ENCODE measurements at regions not wholly inside any gene's neighbourhood (a gene's known extent, or its start where the extent isn't known, plus 50 kb on each side); places are given as distances from the start of the nearest gene placed in this dataset.

DNA sequence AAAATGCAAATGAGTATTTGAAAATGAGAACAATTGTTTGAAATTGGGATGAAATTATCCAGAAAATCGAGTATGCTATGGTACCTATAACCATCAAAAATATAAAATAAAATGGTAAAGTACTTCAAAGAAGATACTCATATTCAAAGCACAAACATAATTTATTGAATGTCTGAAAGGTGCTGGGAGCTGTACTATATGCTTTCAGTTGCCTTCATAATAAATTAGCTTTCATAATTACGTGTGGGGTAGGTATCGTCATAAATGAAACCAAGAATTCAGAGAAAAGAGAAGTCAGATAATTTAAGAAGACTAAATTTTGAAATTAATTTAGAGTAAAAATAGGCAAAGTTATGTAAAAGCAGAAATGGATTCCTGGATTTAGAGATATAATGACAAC, 721.9 kb upstream of the ACVR2A start:
- no peak overlapping the region for H2BK120ac ChIP-seq (ENCODE audit: low read depth, low read length, poor library complexity, severe bottlenecking)
- no peak overlapping the region for H4K8ac ChIP-seq (replicated peaks; ENCODE audit: insufficient read length, low read depth, low read length)
- no peaks in the 10 kb centered on the region for H3K23me2 ChIP-seq (ENCODE audit: insufficient read length, low read depth, low read length, poor library complexity, severe bottlenecking)
- H3K4ac ChIP-seq (ENCODE audit: low read depth, low read length) = no peak overlapping the region
- no CpG with 5 or more reads among the region's 3 CpGs for WGBS (ENCODE audit: extremely low coverage, insufficient read length, low lambda C conversion rate)
- H3K27ac ChIP-seq (ENCODE audit: insufficient read length, low read depth, low read length) = no peak overlapping the region
- H3K4me1 ChIP-seq (ENCODE audit: insufficient read depth, low read length) = no peaks in the 10 kb centered on the region; the same call in 1 of the 2 replicates
- H4K5ac ChIP-seq (ENCODE audit: insufficient read length, low read depth, low read length) = no peak overlapping the region
- H3K4me2 ChIP-seq (ENCODE audit: insufficient read depth, insufficient read length, low read length) = no peak overlapping the region
- no peak overlapping the region for H2BK5ac ChIP-seq (ENCODE audit: insufficient read length, low read length)
- no peaks in the 10 kb centered on the region for H3K79me2 ChIP-seq (ENCODE audit: insufficient read depth, low read length)
- no peak overlapping the region for H2BK15ac ChIP-seq (ENCODE audit: low read depth, low read length)
- peaks cover 16 to 35% (median 25%) of the 10 kb centered on the region in 3 experiments for H3K36me3 Mint-ChIP-seq (ENCODE audit: insufficient read depth in 1 of 3, low read depth in 3 of 3)
- no peak overlapping the region for H3K18ac ChIP-seq (ENCODE audit: insufficient read length, low read depth, low read length)
- H3K23ac ChIP-seq (ENCODE audit: insufficient read length, low read depth, low read length) = no peak overlapping the region
- H2AFZ ChIP-seq (ENCODE audit: low read length) = no peak overlapping the region
- H3K4me1 Mint-ChIP-seq = peaks cover 5 to 13% of the 10 kb centered on the region in 2 experiments
- H2AK5ac ChIP-seq (ENCODE audit: insufficient read length, low read length) = no peak overlapping the region
- TF ChIP-seq, protein P1, sequence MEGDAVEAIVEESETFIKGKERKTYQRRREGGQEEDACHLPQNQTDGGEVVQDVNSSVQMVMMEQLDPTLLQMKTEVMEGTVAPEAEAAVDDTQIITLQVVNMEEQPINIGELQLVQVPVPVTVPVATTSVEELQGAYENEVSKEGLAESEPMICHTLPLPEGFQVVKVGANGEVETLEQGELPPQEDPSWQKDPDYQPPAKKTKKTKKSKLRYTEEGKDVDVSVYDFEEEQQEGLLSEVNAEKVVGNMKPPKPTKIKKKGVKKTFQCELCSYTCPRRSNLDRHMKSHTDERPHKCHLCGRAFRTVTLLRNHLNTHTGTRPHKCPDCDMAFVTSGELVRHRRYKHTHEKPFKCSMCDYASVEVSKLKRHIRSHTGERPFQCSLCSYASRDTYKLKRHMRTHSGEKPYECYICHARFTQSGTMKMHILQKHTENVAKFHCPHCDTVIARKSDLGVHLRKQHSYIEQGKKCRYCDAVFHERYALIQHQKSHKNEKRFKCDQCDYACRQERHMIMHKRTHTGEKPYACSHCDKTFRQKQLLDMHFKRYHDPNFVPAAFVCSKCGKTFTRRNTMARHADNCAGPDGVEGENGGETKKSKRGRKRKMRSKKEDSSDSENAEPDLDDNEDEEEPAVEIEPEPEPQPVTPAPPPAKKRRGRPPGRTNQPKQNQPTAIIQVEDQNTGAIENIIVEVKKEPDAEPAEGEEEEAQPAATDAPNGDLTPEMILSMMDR (conservative IDR thresholded peaks at IDR 0.05) = no peak
- no peak overlapping the region for H3K9ac ChIP-seq (ENCODE audit: extremely low read depth, insufficient read length, low read length)
- no peaks in the 10 kb centered on the region for H4K20me1 ChIP-seq (ENCODE audit: control insufficient read depth, insufficient read depth, insufficient read length)
- H2BK20ac ChIP-seq (ENCODE audit: low read depth, low read length, poor library complexity, severe bottlenecking) = no peak overlapping the region
- H3K14ac ChIP-seq (ENCODE audit: insufficient read depth, low read length) = no peak overlapping the region
- no peak overlapping the region for H2BK12ac ChIP-seq (ENCODE audit: insufficient read length, low read depth, low read length)
- DNase-seq = no peak
- no peaks in the 10 kb centered on the region for H3K27me3 Mint-ChIP-seq (ENCODE audit: low read depth)
- H3K27ac Mint-ChIP-seq = no peak overlapping the region
- H4K91ac ChIP-seq (ENCODE audit: insufficient read length, low read depth, low read length) = no peak overlapping the region
- H3K27me3 ChIP-seq (ENCODE audit: insufficient read depth, low read length) = no peaks in the 10 kb centered on the region
- H3K79me1 ChIP-seq (ENCODE audit: insufficient read depth, low read depth, low read length, poor library complexity, severe bottlenecking) = no peaks in the 10 kb centered on the region
- no peak overlapping the region for H3T11ph ChIP-seq (ENCODE audit: low read length)
- no peak overlapping the region for H3K4me3 Mint-ChIP-seq
- H3K9me3 ChIP-seq (ENCODE audit: control insufficient read depth, low read depth, low read length) = peaks cover 16% of the 10 kb centered on the region
- no peak overlapping the region for H3K56ac ChIP-seq (ENCODE audit: insufficient read length, low read depth, low read length)
- peaks cover 22 to 27% of the 10 kb centered on the region in 2 experiments for H3K9me3 Mint-ChIP-seq
